DND-41 (cell line): ENCODE measurements at regions not wholly inside any gene's neighbourhood (a gene's known extent, or its start where the extent isn't known, plus 50 kb on each side); places are given as distances from the start of the nearest gene placed in this dataset.
"Not testable (repeated sequence)": the region's sequence is repeated elsewhere in the genome, so short reads cannot be mapped to it uniquely, and the experiment has no call there.

Experiments used
- ATAC-seq: fragments of 200-7000 bp; cut with Tn5 transposase; 3 replicates; pipeline ENCODE4 v1.9.1; 2021; ENCODE audit warnings: low read depth; ENCODE audit not compliant: insufficient read depth
- DNase-seq: peaks from one replicate; pipeline ENCODE4 v3.0.0-alpha.2; 2020
- H2AFZ ChIP-seq: 2 replicates; pipeline ENCODE4 v1.6.0; 2012; ENCODE audit warnings: low read depth, low read length
- H3K27ac ChIP-seq: 2 replicates; pipeline ENCODE4 v1.5.1; 2012; ENCODE audit warnings: low read length, inconsistent platforms
- H3K27me3 ChIP-seq: fragments of 200-600 bp; sonication (generic); 2 replicates; pipeline ENCODE4 v1.6.0; 2012; ENCODE audit warnings: low read length, mild to moderate bottlenecking, inconsistent platforms; ENCODE audit not compliant: insufficient read depth, poor library complexity
- H3K36me3 ChIP-seq: 2 replicates; pipeline ENCODE4 v1.5.1; 2012; ENCODE audit warnings: low read length, inconsistent platforms; ENCODE audit not compliant: insufficient read depth
- H3K4me1 ChIP-seq: 2 replicates; pipeline ENCODE4 v1.5.1; 2012; ENCODE audit warnings: mild to moderate bottlenecking, low read length; ENCODE audit not compliant: insufficient read depth
- H3K4me2 ChIP-seq: 2 replicates; pipeline ENCODE4 v1.6.0; 2012; ENCODE audit warnings: mild to moderate bottlenecking, moderate library complexity, low read length, inconsistent platforms; ENCODE audit not compliant: insufficient read depth
- H3K4me3 ChIP-seq, 2 experiments: fragments of 200-600 bp in 1 of 2; shearing (Covaris generic) in 1 of 2; 2 replicates each; pipeline ENCODE4 v1.5.1; 2012 to 2016; ENCODE audit warnings: inconsistent platforms in 2 of 2, low read length in 2 of 2, mild to moderate bottlenecking in 2 of 2, low read depth in 1 of 2, moderate library complexity in 1 of 2
- H3K79me2 ChIP-seq: 2 replicates; pipeline ENCODE4 v1.6.0; 2012; ENCODE audit warnings: low read length, inconsistent platforms; ENCODE audit not compliant: insufficient read depth
- H3K9ac ChIP-seq: 2 replicates; pipeline ENCODE4 v1.6.0; 2012; ENCODE audit warnings: low read depth, mild to moderate bottlenecking, inconsistent platforms, low read length, moderate library complexity
- H3K9me3 ChIP-seq: 2 replicates; pipeline ENCODE4 v1.5.1; 2012; ENCODE audit warnings: low read length, moderate library complexity, mild to moderate bottlenecking, inconsistent platforms; ENCODE audit not compliant: insufficient read depth, severe bottlenecking
- H4K20me1 ChIP-seq: 2 replicates; pipeline ENCODE4 v1.6.0; 2012; ENCODE audit warnings: low read length; ENCODE audit not compliant: insufficient read depth
- CTCF ChIP-seq: IDR thresholded peaks from 2 replicates; pipeline ENCODE4 v1.5.1; 2012; ENCODE audit warnings: borderline replicate concordance, low read length, moderate library complexity, mild to moderate bottlenecking; ENCODE audit not compliant: poor library complexity, severe bottlenecking; ENCODE audit errors: extremely low read depth
- EZH2 ChIP-seq: IDR thresholded peaks from 3 replicates; pipeline ENCODE4 v1.6.1; 2012; ENCODE audit warnings: borderline replicate concordance, low read depth, mild to moderate bottlenecking, moderate library complexity, low read length, inconsistent platforms; ENCODE audit not compliant: severe bottlenecking

DNA sequence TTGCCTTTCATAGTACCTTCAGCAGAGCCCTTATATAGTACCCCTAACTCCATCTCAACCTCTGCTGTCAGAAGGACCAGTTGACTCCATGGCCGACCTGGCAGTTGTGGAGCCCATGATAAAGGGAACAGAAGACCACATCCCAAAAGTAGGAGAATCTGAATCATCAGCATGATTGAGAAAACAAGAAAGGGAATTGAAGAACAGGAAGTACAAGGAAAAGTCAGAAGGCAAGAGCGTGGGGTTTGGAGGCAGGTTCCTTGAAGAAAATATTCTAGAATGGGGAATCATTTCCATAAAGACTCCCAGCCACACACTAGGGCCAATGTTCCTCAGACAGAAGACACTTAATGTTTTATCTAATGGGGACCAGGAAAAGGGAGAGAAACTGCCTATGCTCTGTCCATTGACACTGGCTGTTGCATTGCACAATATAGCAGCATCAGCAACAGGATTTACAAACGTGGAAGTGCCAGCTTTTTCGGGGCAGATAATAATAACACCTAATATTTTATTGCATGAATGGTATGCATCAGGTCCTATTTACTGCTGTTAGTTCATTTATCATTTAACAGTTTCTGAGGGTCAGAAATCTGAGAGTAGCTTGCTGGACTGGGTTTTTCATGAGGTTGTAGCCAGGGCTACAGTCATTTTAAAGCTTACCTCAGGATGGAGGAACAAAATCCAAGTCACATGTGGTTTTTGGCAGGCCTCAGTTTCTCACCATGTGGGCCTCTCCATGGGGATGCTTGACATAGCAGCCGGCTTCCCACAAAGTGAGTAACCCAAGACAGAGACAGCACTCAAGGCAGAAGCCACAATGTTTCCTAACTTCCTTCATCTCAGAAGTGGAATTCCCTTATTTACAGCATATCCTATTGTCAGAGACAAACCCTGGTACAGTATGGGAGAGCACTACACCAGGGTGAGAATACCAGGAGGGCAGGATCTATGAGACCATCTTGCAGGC, 483.4 kb downstream of the PLPP3 start:
- H3K27me3 ChIP-seq = no peaks in the 10 kb centered on the region
- H3K9me3 ChIP-seq = no peaks in the 10 kb centered on the region
- H3K27ac ChIP-seq = peak overlapping the region; percentile 4
- no peak overlapping the region for H3K9ac ChIP-seq
- peaks cover 46% of the 10 kb centered on the region for H3K4me1 ChIP-seq
- H4K20me1 ChIP-seq = no peaks in the 10 kb centered on the region
- ATAC-seq (no peak), DNase-seq (no peak)
- H3K4me3 ChIP-seq = no peak overlapping the region
- H3K4me2 ChIP-seq = no peak overlapping the region
- no peak for TF ChIP-seq EZH2
- TF ChIP-seq CTCF = no peak
- H3K79me2 ChIP-seq = no peaks in the 10 kb centered on the region
- no peaks in the 10 kb centered on the region for H3K36me3 ChIP-seq
- H2AFZ ChIP-seq = no peak overlapping the region

DNA sequence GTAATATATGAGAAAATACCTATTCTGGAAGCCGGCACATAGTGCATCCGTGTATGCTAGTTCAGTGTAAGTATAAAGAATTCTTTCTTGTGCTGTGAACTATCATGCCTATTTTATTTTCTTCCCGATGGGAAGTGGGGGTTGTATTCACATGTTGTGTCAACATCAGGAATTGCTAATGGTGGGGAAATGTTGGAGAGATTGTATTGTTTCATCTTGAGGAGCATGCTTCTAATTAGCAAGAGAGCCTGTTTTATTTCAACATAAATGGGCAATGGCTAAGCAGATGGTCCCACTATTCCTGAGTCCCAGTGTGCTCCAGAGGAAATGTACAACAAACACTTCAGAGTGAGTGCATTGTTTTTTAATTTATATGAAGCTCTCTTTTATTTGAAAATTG, 485.2 kb downstream of the PLPP3 start:
- no peak for TF ChIP-seq CTCF
- TF ChIP-seq EZH2 = no peak
- Histone ChIP-seq H3K4me1 (peaks cover 43% of the 10 kb centered on the region), H3K4me2 (no peak overlapping the region), H3K9me3 (no peaks in the 10 kb centered on the region), H3K9ac (no peak overlapping the region), H3K4me3 (no peak overlapping the region), H3K36me3 (no peaks in the 10 kb centered on the region), H3K79me2 (no peaks in the 10 kb centered on the region), H3K27ac (no peak overlapping the region), H4K20me1 (no peaks in the 10 kb centered on the region), H2AFZ (no peak overlapping the region), H3K27me3 (no peaks in the 10 kb centered on the region)
- ATAC-seq = no peak
- DNase-seq = no peak

DNA sequence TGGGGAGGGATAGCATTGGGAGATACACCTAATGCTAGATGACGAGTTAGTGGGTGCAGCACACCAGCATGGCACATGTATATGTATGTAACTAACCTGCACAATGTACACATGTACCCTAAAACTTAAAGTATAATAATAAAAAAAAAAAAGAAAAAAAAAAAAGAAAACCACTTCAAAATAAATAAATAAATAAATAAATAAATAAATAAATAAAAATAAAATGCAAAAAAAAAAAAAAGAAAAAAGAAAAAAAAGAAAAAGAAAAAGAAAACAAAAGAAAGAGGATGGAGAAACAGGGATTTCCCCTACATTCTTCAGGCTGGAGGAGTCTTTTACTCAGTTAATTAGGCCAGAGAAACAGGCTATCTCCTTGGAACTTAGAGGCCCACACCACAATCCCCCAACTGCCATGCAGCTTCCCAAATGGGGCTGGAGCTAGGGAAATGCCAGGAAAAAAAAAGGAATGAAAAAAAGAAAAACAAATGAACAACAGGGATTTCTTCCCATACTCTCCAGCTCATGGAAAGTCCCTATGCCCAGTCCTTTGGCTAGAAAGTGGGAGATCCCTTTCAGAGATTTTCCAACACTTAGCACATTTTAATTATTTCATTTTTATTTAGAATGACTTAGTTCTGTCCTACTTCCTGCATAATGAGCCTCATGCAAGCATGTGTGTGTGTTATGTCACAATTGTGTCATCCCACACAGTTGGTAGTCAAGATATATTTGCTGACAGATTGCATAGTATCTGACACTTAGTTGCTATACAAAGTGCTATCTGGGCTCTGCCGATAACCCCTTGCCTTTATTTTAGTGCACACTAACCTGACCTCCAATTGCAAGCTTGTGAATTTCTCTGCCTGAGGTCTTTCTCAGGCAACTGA, 486.4 kb downstream of the PLPP3 start:
- Histone ChIP-seq H3K27me3 (no peaks in the 10 kb centered on the region), H3K4me3 (no peak overlapping the region), H3K79me2 (no peaks in the 10 kb centered on the region), H4K20me1 (no peaks in the 10 kb centered on the region), H3K27ac (no peak overlapping the region; the same call in 1 of the 2 replicates), H3K36me3 (no peaks in the 10 kb centered on the region), H2AFZ (peak overlapping the region; percentile 41; the same call in 1 of the 2 replicates), H3K9ac (no peak overlapping the region), H3K4me1 (peaks cover 37% of the 10 kb centered on the region), H3K9me3 (peaks cover 3% of the 10 kb centered on the region), H3K4me2 (no peak overlapping the region)
- DNase-seq (no peak), ATAC-seq (peak; percentile 48; the same call in 2 of the 3 replicates)
- TF ChIP-seq CTCF (no peak), EZH2 (no peak)

DNA sequence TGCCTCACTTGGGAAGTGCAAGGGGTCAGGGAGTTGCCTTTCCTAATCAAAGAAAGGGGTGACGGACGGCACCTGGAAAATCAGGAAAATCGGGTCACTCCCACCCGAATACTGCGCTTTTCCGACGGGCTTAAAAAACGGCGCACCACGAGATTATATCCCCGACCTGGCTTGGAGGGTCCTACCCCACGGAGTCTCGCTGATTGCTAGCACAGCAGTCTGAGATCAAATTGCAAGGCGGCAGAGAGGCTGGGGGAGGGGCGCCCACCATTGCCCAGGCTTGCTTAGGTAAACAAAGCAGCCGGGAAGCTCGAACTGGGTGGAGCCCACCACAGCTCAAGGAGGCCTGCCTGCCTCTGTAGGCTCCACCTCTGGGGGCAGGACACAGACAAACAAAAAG, 489.5 kb downstream of the PLPP3 start:
- not testable (repeated sequence) for H3K4me2 ChIP-seq, H3K36me3 ChIP-seq, H3K9ac ChIP-seq, H3K4me3 ChIP-seq, DNase-seq, H3K27me3 ChIP-seq, H3K27ac ChIP-seq, H3K9me3 ChIP-seq, H2AFZ ChIP-seq, H3K79me2 ChIP-seq, H4K20me1 ChIP-seq, ATAC-seq
- peaks cover 21% of the 10 kb centered on the region for H3K4me1 ChIP-seq
